DND-41 (cell line): ENCODE measurements at regions not wholly inside any gene's neighbourhood (a gene's known extent, or its start where the extent isn't known, plus 50 kb on each side); places are given as distances from the start of the nearest gene placed in this dataset.

ENCODE experiments used
- ATAC-seq: fragments of 200-7000 bp; cut with Tn5 transposase; 3 replicates; pipeline ENCODE4 v1.9.1; 2021; ENCODE audit warnings: low read depth; ENCODE audit not compliant: insufficient read depth
- DNase-seq: peaks from one replicate; pipeline ENCODE4 v3.0.0-alpha.2; 2020
- H2AFZ ChIP-seq: 2 replicates; pipeline ENCODE4 v1.6.0; 2012; ENCODE audit warnings: low read depth, low read length
- H3K27ac ChIP-seq: 2 replicates; pipeline ENCODE4 v1.5.1; 2012; ENCODE audit warnings: low read length, inconsistent platforms
- H3K27me3 ChIP-seq: fragments of 200-600 bp; sonication (generic); 2 replicates; pipeline ENCODE4 v1.6.0; 2012; ENCODE audit warnings: low read length, mild to moderate bottlenecking, inconsistent platforms; ENCODE audit not compliant: insufficient read depth, poor library complexity
- H3K36me3 ChIP-seq: 2 replicates; pipeline ENCODE4 v1.5.1; 2012; ENCODE audit warnings: low read length, inconsistent platforms; ENCODE audit not compliant: insufficient read depth
- H3K4me1 ChIP-seq: 2 replicates; pipeline ENCODE4 v1.5.1; 2012; ENCODE audit warnings: mild to moderate bottlenecking, low read length; ENCODE audit not compliant: insufficient read depth
- H3K4me2 ChIP-seq: 2 replicates; pipeline ENCODE4 v1.6.0; 2012; ENCODE audit warnings: mild to moderate bottlenecking, moderate library complexity, low read length, inconsistent platforms; ENCODE audit not compliant: insufficient read depth
- H3K4me3 ChIP-seq, 2 experiments: fragments of 200-600 bp in 1 of 2; shearing (Covaris generic) in 1 of 2; 2 replicates each; pipeline ENCODE4 v1.5.1; 2012 to 2016; ENCODE audit warnings: inconsistent platforms in 2 of 2, low read length in 2 of 2, mild to moderate bottlenecking in 2 of 2, low read depth in 1 of 2, moderate library complexity in 1 of 2
- H3K79me2 ChIP-seq: 2 replicates; pipeline ENCODE4 v1.6.0; 2012; ENCODE audit warnings: low read length, inconsistent platforms; ENCODE audit not compliant: insufficient read depth
- H3K9ac ChIP-seq: 2 replicates; pipeline ENCODE4 v1.6.0; 2012; ENCODE audit warnings: low read depth, mild to moderate bottlenecking, inconsistent platforms, low read length, moderate library complexity
- H3K9me3 ChIP-seq: 2 replicates; pipeline ENCODE4 v1.5.1; 2012; ENCODE audit warnings: low read length, moderate library complexity, mild to moderate bottlenecking, inconsistent platforms; ENCODE audit not compliant: insufficient read depth, severe bottlenecking
- H4K20me1 ChIP-seq: 2 replicates; pipeline ENCODE4 v1.6.0; 2012; ENCODE audit warnings: low read length; ENCODE audit not compliant: insufficient read depth
- CTCF ChIP-seq: IDR thresholded peaks from 2 replicates; pipeline ENCODE4 v1.5.1; 2012; ENCODE audit warnings: borderline replicate concordance, low read length, moderate library complexity, mild to moderate bottlenecking; ENCODE audit not compliant: poor library complexity, severe bottlenecking; ENCODE audit errors: extremely low read depth
- EZH2 ChIP-seq: IDR thresholded peaks from 3 replicates; pipeline ENCODE4 v1.6.1; 2012; ENCODE audit warnings: borderline replicate concordance, low read depth, mild to moderate bottlenecking, moderate library complexity, low read length, inconsistent platforms; ENCODE audit not compliant: severe bottlenecking

- Histone ChIP-seq H2AFZ (no peak overlapping the region), H3K79me2 (no peaks in the 10 kb centered on the region), H3K27ac (no peak overlapping the region), H3K36me3 (no peaks in the 10 kb centered on the region), H3K4me3 (no peak overlapping the region), H3K9ac (no peak overlapping the region), H4K20me1 (no peaks in the 10 kb centered on the region), H3K4me2 (no peak overlapping the region), H3K4me1 (no peaks in the 10 kb centered on the region), H3K9me3 (no peaks in the 10 kb centered on the region), H3K27me3 (no peaks in the 10 kb centered on the region)
- ATAC-seq, result no peak
- TF ChIP-seq EZH2, result no peak
- TF ChIP-seq CTCF, result no peak
- no peak for DNase-seq
Observed at GRCh38 chrX:26442340-26442739, 226.4 kb downstream of the MAGEB5 start.

DNA sequence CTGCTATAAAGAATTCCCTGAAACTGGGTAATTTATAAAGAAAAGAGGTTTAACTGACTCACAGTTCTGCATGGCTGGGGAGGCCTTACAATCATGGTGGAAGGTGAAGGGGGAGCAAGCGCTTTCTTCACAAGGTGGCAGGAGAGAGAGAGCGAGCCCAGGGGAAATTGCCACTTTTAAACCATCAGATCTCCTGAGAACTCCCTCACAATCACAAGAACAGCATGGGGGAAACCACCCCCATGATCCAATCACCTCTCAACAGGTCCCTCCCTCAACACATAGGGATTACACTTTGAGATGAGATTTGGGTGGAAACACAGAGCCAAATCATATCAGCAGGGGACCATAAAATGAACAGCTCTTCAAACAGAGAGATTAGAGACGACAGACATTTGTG lies 198.6 kb downstream of the MAGEB5 start:
- no peak for TF ChIP-seq EZH2
- no peak for TF ChIP-seq CTCF
- Histone ChIP-seq H3K4me1 (no peaks in the 10 kb centered on the region), H3K9ac (no peak overlapping the region), H3K9me3 (no peaks in the 10 kb centered on the region), H3K36me3 (no peaks in the 10 kb centered on the region), H3K79me2 (no peaks in the 10 kb centered on the region), H3K4me3 (no peak overlapping the region), H3K4me2 (no peak overlapping the region), H2AFZ (no peak overlapping the region), H3K27ac (no peak overlapping the region), H4K20me1 (no peaks in the 10 kb centered on the region), H3K27me3 (no peaks in the 10 kb centered on the region)
- no peak for ATAC-seq
- no peak for DNase-seq

DNA sequence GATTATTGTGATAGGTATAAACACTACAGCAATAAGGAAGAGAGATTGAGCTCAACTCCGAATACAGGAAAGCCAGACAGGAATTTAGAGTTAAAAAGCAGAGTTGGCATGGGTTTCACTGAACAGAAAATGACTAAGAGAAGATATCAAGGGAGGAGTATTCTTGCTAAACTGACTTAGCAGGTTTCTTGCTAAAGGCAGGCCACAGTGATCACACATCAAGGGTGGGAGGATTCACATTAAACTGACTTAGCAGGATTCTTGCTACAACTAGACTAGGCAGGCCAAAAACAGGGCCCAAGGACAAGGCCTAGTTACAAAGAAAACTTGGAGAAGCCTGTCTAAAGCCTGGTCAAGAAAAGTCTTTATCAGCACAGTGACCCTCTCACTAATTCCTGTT lies 195.1 kb downstream of the MAGEB5 start:
- no peaks in the 10 kb centered on the region for H4K20me1 ChIP-seq
- H3K36me3 ChIP-seq, result no peaks in the 10 kb centered on the region
- ATAC-seq, result no peak
- H3K4me3 ChIP-seq, result no peak overlapping the region
- H3K4me2 ChIP-seq, result no peak overlapping the region
- H2AFZ ChIP-seq, result no peak overlapping the region
- H3K4me1 ChIP-seq, result no peaks in the 10 kb centered on the region
- DNase-seq, result no peak
- no peaks in the 10 kb centered on the region for H3K79me2 ChIP-seq
- H3K27ac ChIP-seq, result no peak overlapping the region
- TF ChIP-seq EZH2 (no peak), CTCF (no peak)
- no peaks in the 10 kb centered on the region for H3K9me3 ChIP-seq
- no peak overlapping the region for H3K9ac ChIP-seq
- H3K27me3 ChIP-seq, result no peaks in the 10 kb centered on the region

- no peak for TF ChIP-seq EZH2
Observed at GRCh38 chrX:26409636-26410035, 193.7 kb downstream of the MAGEB5 start.

More at GRCh38 chrX:26409636-26410035, 193.7 kb downstream of the MAGEB5 start:
- H3K9me3 ChIP-seq, result no peaks in the 10 kb centered on the region
- no peak overlapping the region for H3K4me2 ChIP-seq
- ATAC-seq (no peak), DNase-seq (no peak)
- no peaks in the 10 kb centered on the region for H3K27me3 ChIP-seq
- H2AFZ ChIP-seq, result no peak overlapping the region
- no peaks in the 10 kb centered on the region for H4K20me1 ChIP-seq
- H3K27ac ChIP-seq, result no peak overlapping the region
- no peaks in the 10 kb centered on the region for H3K36me3 ChIP-seq
- no peak overlapping the region for H3K9ac ChIP-seq
- no peak overlapping the region for H3K4me3 ChIP-seq
- H3K79me2 ChIP-seq, result no peaks in the 10 kb centered on the region
- no peaks in the 10 kb centered on the region for H3K4me1 ChIP-seq
